ENCODE measurements at regions not wholly inside any gene's neighbourhood (a gene's known extent, or its start where the extent isn't known, plus 50 kb on each side); places are given as distances from the start of the nearest gene placed in this dataset.
A peak's percentile ranks its signal among the peaks of the same experiment; 100 is the strongest.
"Not testable (repeated sequence)": the region's sequence is repeated elsewhere in the genome, so short reads cannot be mapped to it uniquely, and the experiment has no call there.

DNA sequence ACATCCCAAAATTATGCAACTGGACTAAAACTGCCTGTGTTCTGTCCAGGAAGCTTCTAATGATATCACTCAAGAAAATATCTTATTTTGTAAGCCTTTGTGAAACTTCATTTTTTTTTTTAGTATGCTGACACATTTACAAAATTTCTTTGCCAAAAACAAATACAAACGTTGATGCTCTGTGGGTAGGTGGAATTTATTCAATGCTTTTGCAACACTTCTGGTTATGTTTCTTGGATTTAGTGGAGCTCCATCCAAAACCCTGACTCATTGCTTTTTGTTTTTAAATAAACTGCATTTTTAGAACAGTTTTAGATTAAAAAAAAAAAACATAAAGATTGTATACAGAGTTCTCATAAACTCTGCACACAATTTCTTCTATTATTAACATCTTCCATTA lies 250.9 kb upstream of the MAOA start:
- H3K27ac Mint-ChIP-seq = no peak overlapping the region
- H3K27me3 Mint-ChIP-seq = no peaks in the 10 kb centered on the region
- no peaks in the 10 kb centered on the region for H3K4me1 Mint-ChIP-seq
- no peaks in the 10 kb centered on the region for H3K36me3 Mint-ChIP-seq
- no peak for ATAC-seq
- no peaks in the 10 kb centered on the region for H3K9me3 Mint-ChIP-seq
- H3K4me3 Mint-ChIP-seq = no peak overlapping the region

DNA sequence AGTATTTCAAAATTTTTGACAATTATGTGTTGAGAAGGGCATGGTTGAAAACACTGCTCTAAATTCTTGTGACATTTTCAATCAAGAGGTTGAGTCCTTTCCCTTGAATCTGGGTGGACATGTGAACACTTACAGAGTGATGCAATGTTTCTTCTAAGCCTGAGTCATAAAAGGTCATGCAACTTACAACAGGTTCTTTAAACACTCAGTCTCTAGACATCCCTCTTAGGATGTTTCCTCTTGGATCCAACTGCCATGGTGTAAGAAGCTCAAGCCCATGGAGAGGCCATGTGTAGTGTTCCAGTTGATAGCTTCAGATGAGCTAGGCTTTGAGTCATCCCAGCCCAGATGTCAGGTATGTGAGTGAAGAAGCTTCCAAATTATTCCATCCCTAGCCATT lies 232.2 kb upstream of the MAOA start:
- no peaks in the 10 kb centered on the region for H3K4me1 Mint-ChIP-seq
- no peaks in the 10 kb centered on the region for H3K27me3 Mint-ChIP-seq
- H3K9me3 Mint-ChIP-seq = peaks cover under 1% of the 10 kb centered on the region
- no peaks in the 10 kb centered on the region for H3K36me3 Mint-ChIP-seq
- ATAC-seq = no peak
- H3K27ac Mint-ChIP-seq = no peak overlapping the region
- H3K4me3 Mint-ChIP-seq = no peak overlapping the region

GRCh38 chrX:43436517-43436916 lies 219.6 kb upstream of the MAOA start:
- H3K27ac Mint-ChIP-seq = no peak overlapping the region
- no peaks in the 10 kb centered on the region for H3K4me1 Mint-ChIP-seq
- H3K9me3 Mint-ChIP-seq = peaks cover 5% of the 10 kb centered on the region
- ATAC-seq = no peak
- H3K36me3 Mint-ChIP-seq = no peaks in the 10 kb centered on the region
- no peaks in the 10 kb centered on the region for H3K27me3 Mint-ChIP-seq
- H3K4me3 Mint-ChIP-seq = no peak overlapping the region

DNA sequence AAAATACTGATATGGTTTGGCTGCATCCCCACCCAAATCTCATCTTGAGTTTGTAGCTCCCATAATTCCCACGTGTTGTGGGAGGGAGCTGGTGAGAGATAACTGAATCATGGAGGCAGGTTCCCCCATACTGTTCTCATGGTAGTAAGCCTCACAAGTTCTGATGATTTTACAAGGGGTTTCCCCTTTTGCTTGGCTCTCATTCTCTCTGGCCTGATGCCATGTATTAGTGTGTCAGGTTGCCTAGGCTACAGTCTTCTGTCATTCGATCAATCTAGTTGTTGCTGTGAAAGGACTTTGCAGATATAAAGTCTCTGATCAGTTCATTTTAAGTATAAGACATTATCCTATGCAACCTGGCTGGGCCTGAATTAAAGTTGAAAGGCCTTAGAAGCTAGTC lies 209.3 kb upstream of the MAOA start:
- H3K9me3 Mint-ChIP-seq = peaks cover 6% of the 10 kb centered on the region
- H3K27ac Mint-ChIP-seq = no peak overlapping the region
- no peaks in the 10 kb centered on the region for H3K27me3 Mint-ChIP-seq
- H3K4me3 Mint-ChIP-seq = no peak overlapping the region
- H3K36me3 Mint-ChIP-seq = no peaks in the 10 kb centered on the region
- H3K4me1 Mint-ChIP-seq = no peaks in the 10 kb centered on the region
- ATAC-seq = no peak

- Mint-ChIP-seq H3K36me3 (peaks cover 5% of the 10 kb centered on the region), H3K27ac (no peak overlapping the region), H3K9me3 (peaks cover 10% of the 10 kb centered on the region), H3K27me3 (no peaks in the 10 kb centered on the region), H3K4me1 (no peaks in the 10 kb centered on the region), H3K4me3 (no peak overlapping the region)
- no peak for ATAC-seq
Observed at GRCh38 chrX:43448688-43449087, 207.4 kb upstream of the MAOA start.

DNA sequence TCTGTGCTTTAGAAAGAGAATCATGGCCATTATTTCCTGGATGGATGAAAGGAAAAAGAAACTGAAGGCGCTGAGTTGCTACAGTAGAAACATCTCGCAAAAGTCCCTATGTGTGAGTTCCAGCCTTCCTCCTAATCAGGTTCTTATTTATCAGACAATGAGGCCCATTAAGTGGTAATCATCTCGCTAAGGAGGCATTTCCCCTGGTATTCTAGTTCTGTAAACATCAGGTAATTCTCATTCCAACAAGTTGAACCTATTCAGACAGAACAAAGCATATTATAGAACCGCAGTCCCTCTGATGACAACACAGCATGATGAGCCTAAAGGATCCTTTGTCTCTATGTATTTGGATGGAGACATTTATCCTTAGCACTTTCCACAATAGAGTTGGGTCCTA lies 205.7 kb upstream of the MAOA start:
- no peak for ATAC-seq
- Mint-ChIP-seq H3K4me1 (no peaks in the 10 kb centered on the region), H3K27ac (no peak overlapping the region), H3K36me3 (peaks cover 5% of the 10 kb centered on the region), H3K9me3 (peaks cover 10% of the 10 kb centered on the region), H3K27me3 (no peaks in the 10 kb centered on the region), H3K4me3 (no peak overlapping the region)

DNA sequence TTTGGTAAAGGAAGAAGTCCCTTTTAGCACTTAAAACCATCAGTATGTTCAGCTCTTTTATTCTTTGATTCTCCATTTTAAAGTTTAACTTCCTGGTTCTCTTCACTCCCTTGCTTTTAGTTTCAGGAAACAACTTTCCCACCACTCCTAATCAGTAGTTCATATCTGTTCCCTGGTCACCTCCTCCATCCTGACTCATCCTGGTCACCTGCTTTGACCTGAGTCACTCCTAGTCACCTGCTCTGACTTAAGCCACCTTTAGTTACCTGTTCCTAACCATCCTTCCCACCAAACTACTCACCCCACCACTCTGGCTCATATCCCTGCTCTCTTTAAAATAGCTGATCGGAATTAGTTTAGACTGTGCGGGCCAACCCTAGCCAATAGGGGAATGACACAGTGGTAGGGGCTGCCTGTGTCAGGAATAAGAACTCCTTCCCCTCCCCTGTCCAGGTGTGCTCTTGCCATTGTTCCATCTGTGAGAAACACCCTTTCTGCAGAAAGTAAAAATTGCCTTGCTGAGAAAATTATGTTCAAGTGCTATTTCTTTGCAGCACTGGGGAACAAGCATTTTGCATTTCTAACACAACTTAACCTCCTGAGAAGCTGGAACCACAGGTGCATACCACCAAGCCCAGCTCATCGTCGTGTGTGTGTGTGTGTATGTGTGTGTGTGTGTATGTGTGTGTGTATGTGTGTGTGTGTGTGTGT lies 204.0 kb upstream of the MAOA start:
- not testable (repeated sequence) for H3K27ac Mint-ChIP-seq, H3K36me3 Mint-ChIP-seq, H3K4me3 Mint-ChIP-seq, H3K4me1 Mint-ChIP-seq, H3K9me3 Mint-ChIP-seq, ATAC-seq, H3K27me3 Mint-ChIP-seq

- ATAC-seq = no peak
- H3K9me3 Mint-ChIP-seq = peaks cover 4% of the 10 kb centered on the region
- H3K4me3 Mint-ChIP-seq = no peak overlapping the region
- no peaks in the 10 kb centered on the region for H3K27me3 Mint-ChIP-seq
- H3K4me1 Mint-ChIP-seq = no peaks in the 10 kb centered on the region
- peaks cover 5% of the 10 kb centered on the region for H3K36me3 Mint-ChIP-seq
- no peak overlapping the region for H3K27ac Mint-ChIP-seq
Observed at GRCh38 chrX:43456063-43456462, 200.0 kb upstream of the MAOA start.

DNA sequence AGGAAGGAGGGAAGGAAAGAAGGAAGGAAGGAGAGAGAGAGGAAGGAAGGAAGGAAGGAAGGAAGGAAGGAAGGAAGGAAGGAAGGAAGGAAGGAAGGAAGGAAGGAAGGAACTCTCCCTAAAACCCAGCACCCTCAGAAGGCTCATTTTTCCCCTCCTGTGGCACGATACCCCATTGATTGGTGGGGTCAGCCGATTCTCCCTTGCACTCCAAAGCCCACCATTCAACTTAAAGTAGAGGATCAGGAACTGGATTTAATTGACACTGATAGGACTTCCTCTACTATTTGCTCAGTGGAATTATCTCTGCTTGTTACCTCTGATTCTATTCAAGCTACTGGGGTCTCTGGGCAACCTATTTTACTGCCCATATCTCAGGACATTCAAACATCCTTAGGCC lies 199.2 kb upstream of the MAOA start:
- Mint-ChIP-seq H3K27ac (no peak overlapping the region), H3K9me3 (peaks cover 4% of the 10 kb centered on the region), H3K4me1 (no peaks in the 10 kb centered on the region), H3K4me3 (no peak overlapping the region), H3K27me3 (no peaks in the 10 kb centered on the region), H3K36me3 (peaks cover 4% of the 10 kb centered on the region)
- no peak for ATAC-seq

DNA sequence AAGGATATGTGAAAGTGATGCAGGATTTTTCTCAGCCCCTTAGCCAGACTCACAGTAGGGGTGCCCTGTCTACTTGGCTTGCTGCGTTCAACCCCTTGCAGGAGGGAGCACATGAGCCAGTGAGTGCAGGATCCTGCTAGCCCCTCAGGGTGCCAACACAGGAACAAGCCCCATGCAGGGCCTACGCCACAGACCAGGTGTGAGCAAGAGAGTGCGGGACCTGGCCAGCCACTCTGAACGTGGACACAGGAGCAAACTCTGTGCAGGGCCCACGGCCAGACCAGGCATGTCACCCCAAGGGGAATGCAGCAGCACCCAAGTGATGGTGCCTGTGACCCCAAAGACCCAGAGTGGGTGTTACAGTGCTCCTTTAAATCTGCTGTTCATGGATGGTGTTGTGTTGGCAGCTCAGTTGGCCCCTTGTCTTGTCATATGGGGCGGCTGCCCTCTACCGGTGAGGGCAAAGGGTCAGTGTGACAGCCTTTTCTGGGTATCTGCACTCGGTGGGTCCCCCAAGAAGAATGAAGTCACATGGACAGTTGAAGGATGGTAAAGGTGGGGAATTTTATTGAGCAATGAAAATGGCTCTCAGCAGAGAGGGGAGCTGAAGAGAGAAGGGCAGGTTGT lies 188.4 kb upstream of the MAOA start:
- Mint-ChIP-seq H3K36me3 (no peaks in the 10 kb centered on the region), H3K4me1 (peaks cover 6% of the 10 kb centered on the region), H3K9me3 (no peaks in the 10 kb centered on the region), H3K27me3 (no peaks in the 10 kb centered on the region), H3K27ac (peak overlapping the region; percentile 48), H3K4me3 (no peak overlapping the region)
- no peak for ATAC-seq

- no peak for ATAC-seq
- no peaks in the 10 kb centered on the region for H3K9me3 Mint-ChIP-seq
- no peak overlapping the region for H3K4me3 Mint-ChIP-seq
- peaks cover 6% of the 10 kb centered on the region for H3K4me1 Mint-ChIP-seq
- H3K36me3 Mint-ChIP-seq = no peaks in the 10 kb centered on the region
- no peaks in the 10 kb centered on the region for H3K27me3 Mint-ChIP-seq
- no peak overlapping the region for H3K27ac Mint-ChIP-seq
Observed at GRCh38 chrX:43469391-43470054, 186.6 kb upstream of the MAOA start.

DNA sequence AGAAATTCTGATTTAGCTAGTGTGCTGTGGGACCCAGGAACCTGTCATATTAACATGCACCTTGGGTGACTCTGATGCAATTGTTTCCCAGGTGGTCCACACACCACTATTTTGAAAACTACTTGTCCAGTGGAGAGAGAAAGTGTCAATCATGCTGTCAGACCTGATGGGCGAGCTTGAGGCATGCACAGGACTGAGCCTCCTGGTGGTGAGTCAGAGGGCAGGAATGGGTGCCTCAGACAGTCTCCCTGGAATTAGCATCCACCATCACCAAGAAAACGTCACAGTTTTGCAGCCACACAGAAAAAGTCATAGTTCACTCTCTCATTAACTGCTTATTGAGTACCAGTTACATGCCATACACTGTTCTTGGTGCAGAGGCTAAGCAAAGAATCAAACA lies 181.8 kb upstream of the MAOA start:
- Mint-ChIP-seq H3K27ac (no peak overlapping the region), H3K27me3 (no peaks in the 10 kb centered on the region), H3K9me3 (no peaks in the 10 kb centered on the region), H3K4me3 (no peak overlapping the region), H3K36me3 (no peaks in the 10 kb centered on the region), H3K4me1 (no peaks in the 10 kb centered on the region)
- no peak for ATAC-seq

- H3K27me3 Mint-ChIP-seq = no peaks in the 10 kb centered on the region
- H3K27ac Mint-ChIP-seq = no peak overlapping the region
- peaks cover 7% of the 10 kb centered on the region for H3K4me1 Mint-ChIP-seq
- ATAC-seq = no peak
- no peak overlapping the region for H3K4me3 Mint-ChIP-seq
- H3K9me3 Mint-ChIP-seq = no peaks in the 10 kb centered on the region
- H3K36me3 Mint-ChIP-seq = no peaks in the 10 kb centered on the region
Observed at GRCh38 chrX:43479070-43479469, 177.0 kb upstream of the MAOA start.

DNA sequence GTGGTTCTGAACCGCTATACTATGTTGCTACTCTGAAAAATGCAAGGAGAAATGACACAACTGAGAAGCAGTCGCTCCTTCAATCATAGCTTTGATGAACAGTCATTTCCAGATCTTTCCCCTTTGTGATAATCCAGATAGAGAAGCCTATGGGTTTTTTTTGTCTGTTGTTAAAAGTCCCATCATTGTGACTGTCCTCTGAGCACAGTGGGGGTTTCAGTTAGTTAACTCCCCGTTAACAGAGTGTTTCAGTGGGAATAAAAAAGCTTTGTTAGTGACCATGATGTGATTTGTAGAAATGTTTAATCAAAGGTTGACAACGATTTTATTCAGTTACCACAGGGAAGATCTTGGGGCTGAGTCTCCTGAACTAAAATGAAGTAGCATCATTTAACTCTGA lies 176.2 kb upstream of the MAOA start:
- Mint-ChIP-seq H3K36me3 (no peaks in the 10 kb centered on the region), H3K9me3 (no peaks in the 10 kb centered on the region), H3K27ac (no peak overlapping the region), H3K27me3 (no peaks in the 10 kb centered on the region), H3K4me1 (peaks cover 7% of the 10 kb centered on the region), H3K4me3 (no peak overlapping the region)
- ATAC-seq = no peak

- Mint-ChIP-seq H3K36me3 (no peaks in the 10 kb centered on the region), H3K27me3 (no peaks in the 10 kb centered on the region), H3K9me3 (no peaks in the 10 kb centered on the region), H3K27ac (no peak overlapping the region), H3K4me3 (no peak overlapping the region), H3K4me1 (peaks cover 7% of the 10 kb centered on the region)
- no peak for ATAC-seq
Observed at GRCh38 chrX:43481576-43481975, 174.5 kb upstream of the MAOA start.

GRCh38 chrX:43493756-43494155 lies 162.3 kb upstream of the MAOA start:
- Mint-ChIP-seq H3K9me3 (peaks cover 2% of the 10 kb centered on the region), H3K4me3 (no peak overlapping the region), H3K27me3 (no peaks in the 10 kb centered on the region), H3K4me1 (no peaks in the 10 kb centered on the region), H3K36me3 (no peaks in the 10 kb centered on the region), H3K27ac (no peak overlapping the region)
- ATAC-seq = no peak

All from stimulated activated memory B cell treated with anti-CD40 and anti-IgM and Interleukin-4, amounts not matched to agents 10 μg/mL and 1 μg/mL and 100 μg/mL, for 72 hours (primary cell).